NK-92 (cell line): ENCODE measurements at regions not wholly inside any gene's neighbourhood (a gene's known extent, or its start where the extent isn't known, plus 50 kb on each side); places are given as distances from the start of the nearest gene placed in this dataset.

Source experiments
- DNase-seq: peaks from one replicate; lab custom pipeline; 2025; ENCODE audit not compliant: unreplicated experiment; lab: John Stamatoyannopoulos, UW

DNA sequence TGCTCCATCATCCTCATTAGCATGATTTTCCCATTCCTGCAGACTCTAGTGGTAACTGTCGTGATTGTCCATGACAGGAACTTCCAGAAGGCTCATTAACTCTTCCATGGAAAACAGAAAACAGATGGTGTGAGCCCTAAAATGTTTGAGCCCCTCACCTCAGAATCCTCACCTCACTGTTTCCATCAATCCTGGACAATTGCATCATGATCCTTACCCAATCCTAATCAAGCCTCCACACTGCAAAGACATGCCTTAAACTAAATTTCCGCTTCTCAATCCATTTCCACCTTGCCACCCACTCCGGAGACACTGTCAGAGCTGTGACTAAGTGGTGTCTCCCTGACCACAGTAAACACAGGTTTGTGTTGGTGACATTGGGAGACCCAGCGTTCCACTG is 311.0 kb upstream of the JARID2 start:
- DNase-seq = no peak

GRCh38 chr6:14936861-14937260 is 309.0 kb upstream of the JARID2 start:
- no peak for DNase-seq

GRCh38 chr6:14943116-14943515 is 302.8 kb upstream of the JARID2 start:
- no peak for DNase-seq

GRCh38 chr6:14944593-14944992 is 301.3 kb upstream of the JARID2 start:
- no peak for DNase-seq

DNA sequence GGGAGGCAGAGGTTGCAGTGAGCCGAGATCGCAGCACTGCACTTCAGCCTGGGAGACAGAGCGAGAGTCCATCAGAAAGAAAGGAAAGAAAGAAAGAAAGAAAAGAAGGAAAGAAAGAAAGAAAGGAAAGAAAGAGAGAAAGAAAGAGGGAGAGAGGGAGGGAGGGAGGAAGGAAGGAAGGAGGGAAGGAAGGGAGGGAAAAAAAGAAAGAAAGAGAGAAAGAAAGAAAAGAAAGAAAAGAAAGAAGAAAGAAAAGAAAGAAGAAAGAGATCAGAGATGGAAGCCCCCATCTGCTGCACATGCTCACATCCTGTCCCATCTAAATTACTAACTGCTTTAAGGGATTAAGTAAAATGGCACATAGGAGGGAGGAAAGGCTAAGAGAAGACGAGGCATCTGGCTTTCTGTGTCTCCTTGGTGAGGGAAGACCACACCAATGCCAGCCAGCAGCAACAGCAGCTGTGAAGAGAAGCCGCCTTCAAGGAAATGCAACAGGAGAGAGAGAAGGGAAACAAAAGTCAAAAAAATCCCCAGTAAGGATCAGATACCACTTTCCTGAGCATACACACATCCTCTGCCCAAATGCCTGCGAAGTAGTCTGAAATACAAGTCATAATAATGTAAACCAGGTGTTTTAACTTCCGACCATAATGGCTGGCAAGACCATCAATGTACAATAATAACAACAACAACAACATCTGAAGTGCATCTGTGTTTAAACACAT is 300.2 kb upstream of the JARID2 start:
- no peak for DNase-seq

DNA sequence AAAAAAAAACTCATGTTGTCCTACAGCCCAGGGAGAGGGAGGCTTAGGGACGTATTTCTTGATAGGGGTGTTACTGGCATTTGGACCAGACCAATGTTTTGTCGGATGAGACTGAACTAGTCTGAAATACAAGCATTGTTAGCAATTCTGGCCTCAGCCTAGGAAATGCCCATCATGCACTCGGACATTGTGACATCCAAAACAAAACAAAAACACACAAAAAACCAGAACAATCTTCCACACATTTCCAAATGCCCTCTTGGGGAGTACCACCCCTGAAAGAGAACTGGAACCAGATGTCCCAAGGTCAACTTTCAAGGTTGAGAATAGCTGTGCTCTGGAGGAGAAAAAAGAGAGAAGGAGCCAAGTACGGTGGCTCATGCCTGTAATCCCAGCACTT is 299.1 kb upstream of the JARID2 start:
- DNase-seq = no peak

- no peak for DNase-seq
Measured at GRCh38 chr6:14948586-14949245, 297.2 kb upstream of the JARID2 start.

DNA sequence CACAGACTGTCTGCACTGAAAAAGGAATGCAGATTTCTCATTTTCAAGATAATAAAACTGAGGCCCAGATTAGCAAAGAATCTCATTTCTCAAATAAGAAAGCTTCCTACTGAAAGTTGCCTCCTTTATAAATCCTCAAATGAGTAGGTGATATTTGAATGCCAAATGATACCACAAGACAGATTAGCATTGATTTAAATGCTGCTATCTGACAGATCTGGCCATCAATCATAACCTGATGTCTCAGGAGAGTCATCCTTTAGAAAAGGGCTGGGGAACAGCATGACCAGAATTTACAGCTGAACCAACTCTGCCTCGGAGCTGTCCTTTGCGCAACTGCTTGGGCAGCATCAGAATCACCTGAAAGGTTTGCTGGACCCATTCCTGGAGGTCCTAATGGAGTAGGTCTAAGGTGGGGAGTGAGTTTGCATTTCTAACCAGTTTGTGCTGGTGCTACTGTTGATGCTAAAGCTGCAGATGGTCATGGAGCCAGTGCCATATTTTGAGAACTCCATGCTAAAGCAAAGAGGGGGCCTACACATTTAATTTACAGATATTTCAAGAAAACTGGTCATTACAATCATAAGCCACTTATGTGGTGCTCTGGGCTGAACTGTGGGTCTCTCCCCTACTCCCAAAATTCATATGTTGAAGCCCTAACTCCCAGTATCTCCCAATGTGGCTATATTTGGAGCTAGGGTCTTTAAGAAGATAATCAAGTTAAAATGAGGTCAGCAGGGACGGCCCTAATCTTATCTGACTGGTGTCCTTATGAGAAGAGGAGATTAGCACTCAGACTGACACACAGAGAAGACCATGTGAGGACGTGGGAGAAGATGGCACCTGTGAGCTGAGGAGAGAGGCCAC is 295.5 kb upstream of the JARID2 start:
- no peak for DNase-seq

DNA sequence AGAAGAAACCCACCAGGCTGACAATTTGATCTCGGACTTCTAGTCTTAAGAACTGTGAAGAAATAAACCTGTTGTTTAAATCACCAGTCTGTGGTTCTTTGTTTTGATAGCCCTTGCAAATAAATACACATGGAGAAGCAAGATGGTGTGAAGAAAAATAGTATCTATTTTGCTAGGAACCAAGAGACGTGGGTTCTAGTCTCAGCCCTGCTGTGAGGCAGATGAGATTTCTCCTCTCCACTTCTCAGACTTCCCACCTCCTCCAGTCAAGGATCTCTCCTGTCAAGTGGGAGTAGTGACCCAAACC is 294.9 kb upstream of the JARID2 start:
- DNase-seq = no peak

GRCh38 chr6:14951704-14952103 is 294.2 kb upstream of the JARID2 start:
- no peak for DNase-seq

DNA sequence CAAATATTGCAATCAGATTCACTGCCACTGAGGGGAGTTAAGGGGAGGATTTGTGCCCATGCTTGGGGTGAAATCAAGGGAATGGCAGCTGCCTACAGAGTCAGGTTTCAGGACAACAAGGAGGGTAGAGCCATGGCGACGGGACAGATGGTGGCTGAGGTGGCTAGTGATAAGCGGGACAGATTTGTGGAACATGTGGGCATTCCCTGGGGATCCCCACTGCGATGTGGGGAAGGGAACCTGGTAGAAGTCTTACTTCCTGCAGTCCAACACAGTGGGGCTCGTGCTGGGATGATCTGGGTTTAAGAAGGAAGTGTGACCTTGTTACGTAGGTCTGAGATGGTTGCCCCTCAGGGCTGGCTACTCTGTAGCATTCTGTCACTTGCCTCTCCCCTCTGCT is 292.0 kb upstream of the JARID2 start:
- no peak for DNase-seq

DNA sequence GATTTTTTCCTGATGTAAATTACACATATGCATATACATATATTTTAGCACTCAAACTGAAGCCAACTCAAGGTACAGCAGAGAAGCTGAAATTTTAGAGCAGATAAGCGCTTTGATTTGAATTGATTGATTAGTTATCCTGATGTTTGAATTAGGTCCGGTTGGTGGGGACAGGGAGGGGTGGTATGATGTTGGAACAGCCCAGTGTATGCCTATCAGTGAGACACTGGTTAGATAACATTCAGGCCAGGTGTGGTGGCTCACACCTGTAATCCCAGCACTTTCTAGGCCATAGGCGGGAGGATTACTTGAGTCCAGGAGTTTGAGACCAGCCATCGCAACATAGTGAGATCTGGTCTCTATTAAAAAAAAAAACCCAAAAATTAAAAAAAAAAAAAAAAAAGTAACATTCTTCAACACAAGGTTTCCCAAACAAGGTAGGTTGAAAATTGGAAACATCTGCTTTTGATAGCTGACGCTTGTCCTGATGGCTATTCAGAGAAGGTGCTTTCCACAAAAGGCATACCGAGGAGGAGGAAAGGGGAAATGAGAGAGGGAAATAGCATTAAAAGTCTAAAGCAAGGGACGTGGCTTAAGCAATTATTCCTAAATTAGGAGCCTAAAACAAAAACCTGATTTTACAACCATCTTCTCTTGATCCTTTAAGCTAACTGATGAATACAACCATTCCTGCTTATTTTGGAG is 288.4 kb upstream of the JARID2 start:
- no peak for DNase-seq

GRCh38 chr6:14959324-14959885 is 286.5 kb upstream of the JARID2 start:
- DNase-seq = no peak

- no peak for DNase-seq
Measured at GRCh38 chr6:14964556-14965270, 281.2 kb upstream of the JARID2 start.

GRCh38 chr6:14965424-14966075 is 280.3 kb upstream of the JARID2 start:
- no peak for DNase-seq

DNA sequence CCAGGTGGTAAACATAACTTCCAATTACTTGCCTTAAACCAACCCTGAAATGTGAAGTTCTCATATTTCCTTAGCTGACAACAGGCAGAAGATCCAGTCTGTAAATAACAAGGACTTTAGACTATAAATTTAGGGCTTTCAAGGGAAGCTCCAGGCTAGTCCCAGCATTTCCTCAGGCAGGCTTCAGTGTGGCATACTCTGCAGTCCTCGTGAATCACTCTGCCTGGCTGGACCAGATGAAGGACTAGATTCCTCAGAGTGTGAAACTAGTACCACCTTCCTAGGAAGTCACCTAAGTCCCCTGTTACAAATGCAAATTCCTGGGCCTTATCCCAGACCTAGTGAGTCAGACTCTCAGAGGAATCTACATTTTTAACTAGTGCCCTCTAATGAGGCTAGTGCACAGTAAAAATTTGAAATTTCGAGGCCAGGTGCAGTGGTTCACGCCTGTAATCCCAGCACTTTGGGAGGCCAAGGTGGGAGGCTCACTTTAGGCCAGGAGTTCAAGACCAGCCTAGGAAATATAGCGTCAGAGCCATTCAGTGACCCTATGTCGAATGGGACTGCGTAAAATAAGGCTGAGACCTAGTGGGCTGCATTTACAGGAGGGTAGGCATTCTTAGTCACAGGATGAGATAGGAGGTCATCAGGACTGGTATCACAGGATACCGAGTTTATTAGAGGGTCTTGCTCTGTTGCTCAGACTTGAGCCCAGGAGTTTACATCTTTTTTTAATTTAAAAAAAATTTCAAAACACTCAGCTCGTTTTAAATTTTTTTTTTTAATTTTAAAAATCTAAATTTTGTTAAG is 279.6 kb upstream of the JARID2 start:
- DNase-seq = no peak

DNA sequence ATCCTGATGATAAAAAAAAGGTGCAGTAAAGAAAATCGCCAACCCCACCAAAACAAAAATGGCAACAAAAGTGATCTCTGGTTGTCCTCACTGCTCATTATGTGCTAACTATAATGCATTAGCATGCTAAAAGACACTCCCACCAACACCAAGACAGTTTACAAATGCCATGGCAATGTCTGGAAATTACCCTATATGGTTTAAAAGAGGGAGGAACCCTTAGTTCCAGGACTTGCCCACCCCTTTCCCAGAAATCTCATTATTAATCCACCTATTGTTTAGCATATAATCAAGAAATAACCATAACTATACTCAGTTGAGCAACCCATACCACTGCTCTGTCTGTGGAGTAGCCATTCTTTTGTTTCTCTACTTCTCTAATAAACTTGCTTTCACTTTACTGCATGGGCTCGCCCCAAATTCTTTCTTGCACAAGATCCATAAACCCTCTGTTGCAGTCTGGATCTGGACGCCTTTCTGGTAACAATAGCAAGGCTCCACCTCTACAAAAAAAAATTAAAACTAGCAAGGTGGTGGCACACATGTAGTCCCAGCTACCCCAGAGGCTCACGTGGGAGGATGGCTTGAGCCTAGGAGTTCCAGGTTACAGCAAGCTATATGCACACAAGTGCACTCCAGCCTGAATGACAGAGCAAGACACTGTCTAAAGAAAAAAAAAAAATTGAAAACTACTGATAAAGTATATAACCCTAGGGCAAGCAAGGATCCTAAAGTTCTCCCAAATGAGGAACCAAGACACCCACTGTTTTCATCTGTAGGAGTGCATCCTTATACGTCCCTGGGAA is 278.8 kb upstream of the JARID2 start:
- no peak for DNase-seq

DNA sequence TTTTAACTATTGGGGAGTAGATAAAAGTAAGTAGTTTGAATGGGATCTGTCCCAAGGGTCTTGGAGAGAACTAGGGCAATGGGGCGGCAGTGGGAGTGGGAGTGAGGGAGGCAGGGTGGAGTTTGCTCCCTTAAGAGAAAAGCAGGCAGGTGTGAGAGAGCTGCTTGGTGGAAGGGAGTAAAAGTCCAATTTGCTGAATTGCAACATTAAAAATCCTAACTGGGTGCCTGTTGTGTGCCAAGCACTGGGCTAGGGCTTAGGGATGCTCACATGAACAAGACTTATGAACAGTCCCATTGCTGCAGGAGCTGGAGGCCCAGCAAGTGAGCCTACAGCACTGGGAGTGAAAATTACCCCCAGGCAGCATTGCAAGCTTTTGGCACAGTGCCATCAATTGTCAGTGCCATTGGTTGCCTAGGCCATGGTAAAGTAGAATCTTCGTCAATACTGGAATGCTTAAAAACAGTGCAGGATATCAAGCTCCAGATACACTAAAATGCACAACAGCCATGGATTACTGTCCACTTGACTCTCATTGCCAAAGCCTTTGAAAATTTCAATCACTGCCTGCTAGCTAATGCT is 277.7 kb upstream of the JARID2 start:
- DNase-seq = no peak
